Trophoblast cell (in vitro differentiated cells and primary cell): ENCODE measurements at regions not wholly inside any gene's neighbourhood (a gene's known extent, or its start where the extent isn't known, plus 50 kb on each side); places are given as distances from the start of the nearest gene placed in this dataset.

Experiments
- DNase-seq, 2 donors: peaks; one replicate each; pipeline ENCODE4 v3.0.0-alpha.2; 2016
- H2AFZ ChIP-seq: 2 replicates; pipeline ENCODE4 v1.6.1; 2013; ENCODE audit warnings: low read length, moderate library complexity, mild to moderate bottlenecking; ENCODE audit not compliant: insufficient read depth, poor library complexity
- H2AK5ac ChIP-seq: 2 replicates; pipeline ENCODE4 v1.6.1; 2013; ENCODE audit warnings: mild to moderate bottlenecking, low read length
- H2BK120ac ChIP-seq: 2 replicates; pipeline ENCODE4 v1.6.1; 2013; ENCODE audit warnings: low read length, mild to moderate bottlenecking, moderate library complexity; ENCODE audit not compliant: insufficient read depth, poor library complexity
- H2BK12ac ChIP-seq: 2 replicates; pipeline ENCODE4 v1.6.1; 2013; ENCODE audit warnings: mild to moderate bottlenecking, low read length, moderate library complexity
- H2BK5ac ChIP-seq: 2 replicates; pipeline ENCODE4 v1.6.1; 2013; ENCODE audit warnings: low read length, low read depth, moderate library complexity, mild to moderate bottlenecking; ENCODE audit not compliant: poor library complexity
- H3K14ac ChIP-seq: 2 replicates; pipeline ENCODE4 v1.6.1; 2013; ENCODE audit warnings: mild to moderate bottlenecking, low read length
- H3K18ac ChIP-seq: 2 replicates; pipeline ENCODE4 v1.6.1; 2013; ENCODE audit warnings: mild to moderate bottlenecking, low read length
- H3K23ac ChIP-seq: 2 replicates; pipeline ENCODE4 v1.6.1; 2013; ENCODE audit warnings: low read length
- H3K27ac ChIP-seq: 2 replicates; pipeline ENCODE4 v1.5.1; 2013; ENCODE audit warnings: low read depth, mild to moderate bottlenecking, inconsistent platforms, low read length, moderate library complexity
- H3K27me3 ChIP-seq: 2 replicates; pipeline ENCODE4 v1.6.1; 2013; ENCODE audit warnings: inconsistent platforms, mild to moderate bottlenecking, low read length, moderate library complexity; ENCODE audit not compliant: insufficient read depth
- H3K36me3 ChIP-seq, 2 experiments: 1 replicate in 1 of 2; 2 replicates in 1 of 2; pipeline ENCODE4 v1.6.1; 2013; ENCODE audit warnings: low read length in 2 of 2, mild to moderate bottlenecking in 2 of 2, moderate library complexity in 1 of 2; ENCODE audit not compliant: insufficient read depth in 2 of 2, control insufficient read depth in 1 of 2
- H3K4ac ChIP-seq: 2 replicates; pipeline ENCODE4 v1.6.1; 2013; ENCODE audit warnings: low read depth, mild to moderate bottlenecking, low read length, moderate library complexity
- H3K4me1 ChIP-seq, 2 experiments: 1 replicate in 1 of 2; 2 replicates in 1 of 2; pipeline ENCODE4 v1.6.1; 2013; ENCODE audit warnings: low read length in 2 of 2, mild to moderate bottlenecking in 2 of 2, moderate library complexity in 1 of 2; ENCODE audit not compliant: insufficient read depth in 2 of 2, control insufficient read depth in 1 of 2
- H3K4me2 ChIP-seq: 2 replicates; pipeline ENCODE4 v1.6.1; 2013; ENCODE audit warnings: inconsistent platforms, mild to moderate bottlenecking, low read length, moderate library complexity
- H3K4me3 ChIP-seq: 2 replicates; pipeline ENCODE4 v1.5.1; 2013; ENCODE audit warnings: mild to moderate bottlenecking, low read depth, low read length, inconsistent platforms
- H3K79me1 ChIP-seq: one replicate; pipeline ENCODE4 v1.6.1; 2013; ENCODE audit warnings: low read length
- H3K79me2 ChIP-seq: 2 replicates; pipeline ENCODE4 v1.6.1; 2013; ENCODE audit warnings: low read length, mild to moderate bottlenecking; ENCODE audit not compliant: control insufficient read depth, insufficient read depth, poor library complexity
- H3K9ac ChIP-seq: 2 replicates; pipeline ENCODE4 v1.6.1; 2013; ENCODE audit warnings: mild to moderate bottlenecking, low read length
- H3K9me3 ChIP-seq: 2 replicates; pipeline ENCODE4 v1.6.1; 2013; ENCODE audit warnings: low read depth, mild to moderate bottlenecking, control low read depth, inconsistent platforms, low read length; ENCODE audit not compliant: insufficient read depth
- H4K12ac ChIP-seq: 2 replicates; pipeline ENCODE4 v1.6.1; 2013; ENCODE audit warnings: low read depth, mild to moderate bottlenecking, low read length, moderate library complexity
- H4K8ac ChIP-seq: 2 replicates; pipeline ENCODE4 v1.6.1; 2013; ENCODE audit warnings: low read depth, mild to moderate bottlenecking, low read length, moderate library complexity
- H4K91ac ChIP-seq: one replicate; pipeline ENCODE4 v1.6.1; 2013; ENCODE audit warnings: low read depth, mild to moderate bottlenecking, low read length, moderate library complexity
- WGBS: extraction: QIAGEN DNeasy Blood & Tissue Kit; methylation state at CpG from one replicate; pipeline ENCODE4 v1.1.7; 2013; ENCODE audit warnings: missing lambda C conversion rate; ENCODE audit not compliant: insufficient read length, insufficient coverage; ENCODE audit errors: extremely low coverage; 5-methylcytosine and 5-hydroxymethylcytosine counted together

- Histone ChIP-seq H3K4me3 (no peak overlapping the region), H4K8ac (no peak overlapping the region), H3K9ac (no peak overlapping the region), H3K79me1 (no peaks in the 10 kb centered on the region), H3K36me3 (no peaks in the 10 kb centered on the region), H3K27me3 (no peaks in the 10 kb centered on the region), H4K12ac (no peak overlapping the region), H2AK5ac (no peak overlapping the region), H2BK120ac (no peak overlapping the region), H2BK5ac (no peak overlapping the region), H3K4me2 (no peak overlapping the region), H3K4ac (no peak overlapping the region), H3K18ac (no peak overlapping the region), H3K4me1 (no peaks in the 10 kb centered on the region), H2BK12ac (no peak overlapping the region), H3K79me2 (no peaks in the 10 kb centered on the region), H4K91ac (no peak overlapping the region), H3K9me3 (no peaks in the 10 kb centered on the region), H3K27ac (no peak overlapping the region), H3K23ac (no peak overlapping the region), H2AFZ (no peak overlapping the region), H3K14ac (no peak overlapping the region)
- DNase-seq, result no peak
- WGBS, result no CpG with 5 or more reads among the region's 4 CpGs
These were observed 1466.0 kb downstream of the CDH11 start for GRCh38 chr16:63655846-63656245.

GRCh38 chr16:63653044-63653839 lies 1468.6 kb downstream of the CDH11 start:
- WGBS, result no CpG with 5 or more reads among the region's 6 CpGs
- no peak overlapping the region for H4K12ac ChIP-seq
- no peaks in the 10 kb centered on the region for H3K79me1 ChIP-seq
- no peak overlapping the region for H3K4me3 ChIP-seq
- no peak overlapping the region for H4K8ac ChIP-seq
- H2AFZ ChIP-seq, result no peak overlapping the region
- no peak overlapping the region for H3K14ac ChIP-seq
- no peak overlapping the region for H3K27ac ChIP-seq
- H3K4me2 ChIP-seq, result no peak overlapping the region
- H2BK120ac ChIP-seq, result no peak overlapping the region
- no peaks in the 10 kb centered on the region for H3K9me3 ChIP-seq
- H4K91ac ChIP-seq, result no peak overlapping the region
- no peak overlapping the region for H2BK12ac ChIP-seq
- no peak overlapping the region for H3K18ac ChIP-seq
- no peaks in the 10 kb centered on the region for H3K79me2 ChIP-seq
- H3K4ac ChIP-seq, result no peak overlapping the region
- no peak overlapping the region for H3K23ac ChIP-seq
- no peak overlapping the region for H3K9ac ChIP-seq
- no peaks in the 10 kb centered on the region for H3K36me3 ChIP-seq
- no peaks in the 10 kb centered on the region for H3K4me1 ChIP-seq
- no peak overlapping the region for H2AK5ac ChIP-seq
- no peaks in the 10 kb centered on the region for H3K27me3 ChIP-seq
- no peak for DNase-seq
- H2BK5ac ChIP-seq, result no peak overlapping the region

DNA sequence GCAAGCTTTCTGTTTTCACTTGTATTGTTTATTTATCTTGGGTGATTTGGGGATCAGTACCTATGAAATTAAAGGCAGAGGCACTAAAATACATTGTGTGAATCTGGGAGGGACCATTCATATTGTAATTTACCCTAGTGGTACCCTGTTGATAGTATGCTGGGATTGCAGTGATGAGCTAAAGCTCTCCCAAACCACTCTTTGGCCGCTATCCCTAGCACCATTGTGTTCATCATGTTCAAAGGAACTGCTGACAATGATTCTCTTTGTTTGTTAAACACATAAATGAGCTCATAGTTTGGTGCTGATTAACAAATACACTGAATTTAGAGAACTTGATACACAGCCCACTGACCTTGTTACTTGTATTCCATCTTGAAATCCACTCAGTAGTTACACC lies 1469.8 kb downstream of the CDH11 start:
- Histone ChIP-seq H3K23ac (no peak overlapping the region), H2BK5ac (no peak overlapping the region), H3K79me2 (no peaks in the 10 kb centered on the region), H3K14ac (no peak overlapping the region), H3K27ac (no peak overlapping the region), H2AK5ac (no peak overlapping the region), H4K12ac (no peak overlapping the region), H2AFZ (no peak overlapping the region), H4K8ac (no peak overlapping the region), H3K36me3 (no peaks in the 10 kb centered on the region), H3K27me3 (no peaks in the 10 kb centered on the region), H3K18ac (no peak overlapping the region), H3K4me1 (no peaks in the 10 kb centered on the region), H2BK12ac (no peak overlapping the region), H3K4me2 (no peak overlapping the region), H2BK120ac (no peak overlapping the region), H3K4ac (no peak overlapping the region), H3K79me1 (no peaks in the 10 kb centered on the region), H3K9ac (no peak overlapping the region), H3K4me3 (no peak overlapping the region), H3K9me3 (no peaks in the 10 kb centered on the region), H4K91ac (no peak overlapping the region)
- no CpG with 5 or more reads among the region's 1 CpG for WGBS
- DNase-seq, result no peak

DNA sequence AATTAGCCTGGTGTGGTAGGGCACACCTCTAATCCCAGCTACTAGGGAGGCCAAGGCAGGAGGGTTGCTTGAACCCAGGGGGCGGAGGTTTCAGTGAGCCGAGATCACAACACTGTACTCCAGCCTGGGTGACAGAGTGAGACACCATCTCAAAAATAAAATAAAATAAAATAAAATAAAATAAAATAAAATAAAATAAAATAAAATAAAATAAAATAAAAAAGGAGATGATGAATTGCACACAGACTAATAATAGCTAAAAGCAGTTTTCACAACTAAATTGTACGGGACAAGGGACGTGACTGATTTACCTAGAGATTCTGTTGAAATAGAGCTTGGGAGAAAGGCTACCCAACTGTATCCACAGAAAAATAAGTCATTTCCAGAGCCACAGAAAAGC lies 1471.3 kb downstream of the CDH11 start:
- WGBS, result no CpG with 5 or more reads among the region's 4 CpGs
- H3K36me3 ChIP-seq, result no peaks in the 10 kb centered on the region
- no peak overlapping the region for H2BK12ac ChIP-seq
- H2BK5ac ChIP-seq, result no peak overlapping the region
- H2BK120ac ChIP-seq, result no peak overlapping the region
- no peak overlapping the region for H3K27ac ChIP-seq
- H3K4me3 ChIP-seq, result no peak overlapping the region
- H4K8ac ChIP-seq, result no peak overlapping the region
- H3K4ac ChIP-seq, result no peak overlapping the region
- no peak overlapping the region for H3K23ac ChIP-seq
- no peak overlapping the region for H3K4me2 ChIP-seq
- H3K27me3 ChIP-seq, result no peaks in the 10 kb centered on the region
- no peak overlapping the region for H4K91ac ChIP-seq
- no peaks in the 10 kb centered on the region for H3K79me1 ChIP-seq
- H3K4me1 ChIP-seq, result no peaks in the 10 kb centered on the region
- no peak overlapping the region for H2AK5ac ChIP-seq
- H4K12ac ChIP-seq, result no peak overlapping the region
- H3K9ac ChIP-seq, result no peak overlapping the region
- no peaks in the 10 kb centered on the region for H3K79me2 ChIP-seq
- no peak overlapping the region for H3K18ac ChIP-seq
- no peaks in the 10 kb centered on the region for H3K9me3 ChIP-seq
- no peak overlapping the region for H3K14ac ChIP-seq
- H2AFZ ChIP-seq, result no peak overlapping the region
- no peak for DNase-seq
